Neutrophil (primary cell): ENCODE measurements at regions not wholly inside any gene's neighbourhood (a gene's known extent, or its start where the extent isn't known, plus 50 kb on each side); places are given as distances from the start of the nearest gene placed in this dataset.

ENCODE experiments used
- H3K27ac ChIP-seq: fragments of 200-600 bp; sonication (generic); 2 replicates; pipeline ENCODE4 v1.5.1; 2016; ENCODE audit warnings: mild to moderate bottlenecking, moderate library complexity
- H3K27me3 ChIP-seq: fragments of 200-600 bp; sonication (generic); 2 replicates; pipeline ENCODE4 v1.6.0; 2016; ENCODE audit warnings: mild to moderate bottlenecking
- H3K36me3 ChIP-seq: fragments of 200-600 bp; sonication (generic); 2 replicates; pipeline ENCODE4 v1.5.1; 2017
- H3K4me1 ChIP-seq, 2 experiments: fragments of 200-600 bp in 1 of 2; sonication (generic) in 1 of 2; 1 replicate in 1 of 2; 2 replicates in 1 of 2; pipeline versions ENCODE4 v1.5.1 to v1.6.1; 2013 to 2016; ENCODE audit warnings: low read depth in 1 of 2, low read length in 1 of 2, mild to moderate bottlenecking in 1 of 2, moderate library complexity in 1 of 2; ENCODE audit not compliant: control insufficient read depth in 1 of 2, insufficient read depth in 1 of 2
- H3K4me3 ChIP-seq, 2 experiments: fragments of 200-600 bp in 1 of 2; sonication (generic) in 1 of 2; 1 replicate in 1 of 2; 2 replicates in 1 of 2; pipeline ENCODE4 v1.5.1; 2013 to 2016; ENCODE audit warnings: low read depth in 1 of 2, low read length in 1 of 2, mild to moderate bottlenecking in 1 of 2, moderate library complexity in 1 of 2
- H3K9me3 ChIP-seq: fragments of 200-600 bp; sonication (generic); 2 replicates; pipeline ENCODE4 v1.5.1; 2016
- TF ChIP-seq, protein P1 (sequence below): fragments of 200-600 bp; sonication (generic); IDR thresholded peaks from 2 replicates; pipeline ENCODE4 v1.5.1; 2016; ENCODE audit warnings: antibody characterized with exemption

DNA sequence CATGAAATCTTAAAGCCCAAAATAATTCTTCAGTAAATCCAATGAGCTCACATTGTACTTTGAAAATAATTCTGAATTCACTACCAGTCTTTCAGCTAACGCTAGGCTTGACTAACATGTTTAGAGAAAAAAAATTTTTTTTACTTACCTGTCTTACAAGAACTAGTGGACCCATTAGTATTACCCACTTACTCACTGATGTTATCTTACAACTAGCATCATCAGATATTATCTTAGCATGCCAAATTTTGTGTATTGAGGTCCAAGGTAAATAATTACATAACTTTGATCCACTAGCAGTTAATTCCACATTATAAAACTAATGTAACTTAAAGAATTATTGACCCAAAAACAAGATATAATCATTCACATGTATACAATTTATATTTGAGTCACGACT lies 62.7 kb downstream of the SLC41A2 start:
- Histone ChIP-seq H3K27ac (no peak overlapping the region), H3K27me3 (no peaks in the 10 kb centered on the region), H3K4me1 (no peaks in the 10 kb centered on the region), H3K4me3 (no peak overlapping the region), H3K9me3 (no peaks in the 10 kb centered on the region), H3K36me3 (no peaks in the 10 kb centered on the region)
- TF ChIP-seq, protein P1, sequence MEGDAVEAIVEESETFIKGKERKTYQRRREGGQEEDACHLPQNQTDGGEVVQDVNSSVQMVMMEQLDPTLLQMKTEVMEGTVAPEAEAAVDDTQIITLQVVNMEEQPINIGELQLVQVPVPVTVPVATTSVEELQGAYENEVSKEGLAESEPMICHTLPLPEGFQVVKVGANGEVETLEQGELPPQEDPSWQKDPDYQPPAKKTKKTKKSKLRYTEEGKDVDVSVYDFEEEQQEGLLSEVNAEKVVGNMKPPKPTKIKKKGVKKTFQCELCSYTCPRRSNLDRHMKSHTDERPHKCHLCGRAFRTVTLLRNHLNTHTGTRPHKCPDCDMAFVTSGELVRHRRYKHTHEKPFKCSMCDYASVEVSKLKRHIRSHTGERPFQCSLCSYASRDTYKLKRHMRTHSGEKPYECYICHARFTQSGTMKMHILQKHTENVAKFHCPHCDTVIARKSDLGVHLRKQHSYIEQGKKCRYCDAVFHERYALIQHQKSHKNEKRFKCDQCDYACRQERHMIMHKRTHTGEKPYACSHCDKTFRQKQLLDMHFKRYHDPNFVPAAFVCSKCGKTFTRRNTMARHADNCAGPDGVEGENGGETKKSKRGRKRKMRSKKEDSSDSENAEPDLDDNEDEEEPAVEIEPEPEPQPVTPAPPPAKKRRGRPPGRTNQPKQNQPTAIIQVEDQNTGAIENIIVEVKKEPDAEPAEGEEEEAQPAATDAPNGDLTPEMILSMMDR = no peak

DNA sequence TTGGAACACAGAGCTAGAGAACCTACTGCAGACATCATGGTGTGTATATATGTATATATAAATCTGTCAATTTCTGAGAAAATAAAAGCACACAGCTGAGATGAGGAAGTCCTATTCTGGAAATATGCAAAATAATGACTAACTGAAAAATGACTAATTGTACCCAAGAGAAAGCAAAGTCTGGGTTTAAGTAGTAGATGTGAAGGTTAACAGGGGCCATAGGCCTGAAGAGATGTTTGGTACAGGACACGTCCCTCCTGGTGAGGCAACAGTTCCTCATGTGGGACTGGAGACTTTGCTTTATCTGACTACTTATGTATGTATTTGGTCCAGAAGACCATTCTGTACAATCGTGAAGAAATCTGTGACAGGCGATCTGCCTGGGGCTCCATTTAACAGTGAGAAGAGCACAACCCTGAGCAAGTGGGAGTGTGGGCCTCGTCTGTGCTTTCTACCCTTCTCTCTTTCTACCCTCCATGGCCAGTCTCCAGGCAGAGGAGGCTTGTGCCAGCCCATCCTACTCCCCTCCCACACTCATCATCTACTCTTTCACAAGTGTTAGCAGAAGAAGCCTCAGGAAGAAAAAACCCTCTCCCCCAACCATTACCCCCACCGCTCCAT lies 67.5 kb downstream of the SLC41A2 start:
- H3K36me3 ChIP-seq = no peaks in the 10 kb centered on the region
- peaks cover 0 to 3% of the 10 kb centered on the region in 2 experiments for H3K4me1 ChIP-seq
- TF ChIP-seq, protein P1 = no peak
- H3K27me3 ChIP-seq = no peaks in the 10 kb centered on the region
- H3K27ac ChIP-seq = no peak overlapping the region
- no peak overlapping the region for H3K4me3 ChIP-seq
- H3K9me3 ChIP-seq = no peaks in the 10 kb centered on the region

DNA sequence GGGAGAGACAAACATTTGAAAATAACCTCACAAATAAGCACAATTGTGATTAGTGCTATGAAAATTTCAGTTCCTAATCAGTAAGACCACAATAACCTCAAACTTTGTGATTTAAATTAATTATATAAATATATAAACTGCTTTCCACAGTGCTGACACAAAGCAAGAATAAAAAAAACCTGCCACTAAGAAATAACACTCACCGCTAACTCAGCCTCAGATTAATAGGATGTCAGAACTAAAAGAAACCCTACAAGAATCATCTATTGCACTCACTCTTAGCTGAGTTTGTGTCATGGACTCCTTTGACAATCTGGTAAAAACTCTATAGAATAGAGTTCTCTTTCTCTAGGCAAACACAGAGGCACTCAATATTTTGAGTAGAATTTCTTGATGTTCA lies 68.4 kb downstream of the SLC41A2 start:
- Histone ChIP-seq H3K4me1 (peaks cover 0 to 3% of the 10 kb centered on the region in 2 experiments), H3K27ac (no peak overlapping the region), H3K36me3 (no peaks in the 10 kb centered on the region), H3K27me3 (no peaks in the 10 kb centered on the region), H3K9me3 (no peaks in the 10 kb centered on the region), H3K4me3 (no peak overlapping the region)
- TF ChIP-seq, protein P1 = no peak

DNA sequence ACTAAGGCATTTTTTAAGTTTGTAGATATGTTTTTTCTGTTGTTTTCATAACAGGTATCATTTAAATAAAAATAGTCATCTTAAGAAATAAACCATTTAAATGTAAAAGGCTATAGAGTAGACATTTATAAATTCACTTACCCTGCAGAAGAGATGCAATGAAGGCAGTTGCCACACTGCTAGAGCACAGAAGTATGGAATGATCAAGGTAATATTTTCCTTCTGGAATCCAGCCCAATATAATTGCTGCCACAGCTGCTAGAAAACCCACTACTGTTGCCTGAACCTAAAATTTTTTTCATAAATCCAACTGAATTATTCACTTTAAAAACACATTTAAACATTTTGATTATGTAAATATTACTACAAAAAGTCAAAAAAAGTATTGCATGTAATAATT lies 69.2 kb downstream of the SLC41A2 start:
- H3K36me3 ChIP-seq = no peaks in the 10 kb centered on the region
- H3K9me3 ChIP-seq = no peaks in the 10 kb centered on the region
- H3K4me1 ChIP-seq = peaks cover 0 to 3% of the 10 kb centered on the region in 2 experiments
- no peaks in the 10 kb centered on the region for H3K27me3 ChIP-seq
- TF ChIP-seq, protein P1 = no peak
- H3K27ac ChIP-seq = no peak overlapping the region
- H3K4me3 ChIP-seq = no peak overlapping the region

DNA sequence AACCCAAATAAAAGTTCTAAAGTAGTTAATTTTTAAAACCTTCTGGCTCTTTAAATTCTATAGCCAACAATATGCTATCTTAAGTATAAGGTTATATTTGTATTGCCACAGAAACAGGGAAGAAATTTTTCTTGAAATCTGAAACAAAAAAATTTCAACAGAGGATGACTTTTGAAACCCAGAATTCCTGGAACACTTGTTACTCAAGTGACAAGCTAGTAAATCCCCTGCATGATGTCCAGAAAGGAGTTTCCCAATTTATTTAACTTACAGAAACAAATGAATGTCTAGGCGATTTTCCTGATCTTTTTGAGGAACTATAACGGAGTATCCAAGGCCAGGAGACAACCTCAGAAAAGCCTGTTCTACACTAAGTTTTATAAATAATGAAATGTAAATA lies 69.6 kb downstream of the SLC41A2 start:
- no peaks in the 10 kb centered on the region for H3K9me3 ChIP-seq
- no peak overlapping the region for H3K4me3 ChIP-seq
- TF ChIP-seq, protein P1 = no peak
- H3K27me3 ChIP-seq = no peaks in the 10 kb centered on the region
- H3K27ac ChIP-seq = no peak overlapping the region
- no peaks in the 10 kb centered on the region for H3K36me3 ChIP-seq
- H3K4me1 ChIP-seq = peaks cover 0 to 3% of the 10 kb centered on the region in 2 experiments
